ENCODE measurements at regions not wholly inside any gene's neighbourhood (a gene's known extent, or its start where the extent isn't known, plus 50 kb on each side); places are given as distances from the start of the nearest gene placed in this dataset.
"Not testable (repeated sequence)": the region's sequence is repeated elsewhere in the genome, so short reads cannot be mapped to it uniquely, and the experiment has no call there.

GRCh38 chr12:107369679-107370078 lies 276.3 kb upstream of the CRY1 start:
- no peak for DNase-seq

- DNase-seq: no peak
Measured at GRCh38 chr12:107372229-107372658, 278.9 kb upstream of the CRY1 start.

DNA sequence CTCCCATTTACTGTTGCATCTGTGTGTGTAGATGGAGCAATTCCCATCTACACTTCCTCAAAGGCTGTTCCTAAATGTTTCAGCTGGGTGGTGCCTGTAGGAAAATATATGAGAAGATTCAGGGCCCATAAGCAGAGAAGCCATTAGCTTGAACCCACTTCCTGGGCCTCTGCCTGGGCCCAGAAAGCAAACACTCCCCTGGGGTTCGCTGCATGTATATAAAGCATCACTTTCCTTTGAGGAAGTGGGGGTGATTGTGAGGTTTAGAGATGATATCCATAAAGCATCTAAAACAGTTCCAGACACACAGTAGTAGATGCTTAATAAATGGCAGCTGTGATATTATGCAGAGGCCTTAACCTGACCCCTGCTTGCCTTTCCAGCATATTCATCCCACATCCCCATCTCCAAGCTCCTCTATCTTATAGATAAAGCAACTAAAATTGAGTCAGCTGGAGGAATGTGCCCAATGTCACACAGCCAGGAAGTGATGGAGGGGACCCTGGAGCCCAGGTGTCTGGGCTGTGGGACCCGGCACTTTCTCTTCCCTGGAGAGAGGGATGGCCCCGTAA lies 280.0 kb upstream of the CRY1 start:
- no peak for DNase-seq

GRCh38 chr12:107374161-107374840 lies 281.0 kb upstream of the CRY1 start:
- DNase-seq: peak; percentile 16

GRCh38 chr12:107375231-107375630 lies 281.9 kb upstream of the CRY1 start:
- DNase-seq: no peak

DNA sequence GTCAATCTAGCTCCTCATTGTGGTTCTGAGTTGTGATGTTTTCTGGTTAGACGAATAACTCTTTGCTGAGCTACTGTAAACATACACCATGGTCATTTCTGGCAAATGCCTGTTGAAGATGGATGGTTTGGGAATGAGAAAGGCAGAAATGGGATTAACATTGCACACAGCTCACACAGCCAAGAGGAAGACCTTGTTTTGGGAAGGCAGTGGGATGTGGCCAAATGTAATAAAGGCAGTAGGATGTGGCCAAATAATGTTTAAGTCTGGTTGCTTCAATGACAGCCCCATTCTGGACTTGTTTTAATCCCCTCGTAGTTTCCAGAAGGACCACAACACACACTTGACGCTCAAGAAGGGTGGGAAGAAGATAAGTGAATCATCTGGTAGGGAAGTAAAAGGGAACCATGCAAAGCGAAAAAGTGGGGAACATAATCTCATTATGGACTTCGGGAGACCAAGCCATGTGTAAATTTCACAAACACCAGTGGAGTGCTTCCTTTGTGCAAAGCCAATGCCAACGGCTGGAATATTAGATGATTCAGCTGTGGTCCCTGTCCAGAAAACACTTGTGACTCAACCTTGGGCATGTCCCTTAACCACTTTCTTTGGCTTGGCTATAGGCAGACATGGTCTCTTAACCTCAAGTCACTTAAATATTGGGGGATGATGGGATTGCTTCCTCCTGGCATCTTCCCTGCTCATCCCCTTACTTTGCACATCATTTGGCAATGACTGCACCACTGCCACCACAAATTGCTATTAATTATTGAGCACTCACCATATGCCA lies 284.4 kb upstream of the CRY1 start:
- DNase-seq: no peak

GRCh38 chr12:107378609-107379008 lies 285.3 kb upstream of the CRY1 start:
- DNase-seq: no peak

GRCh38 chr12:107379142-107379851 lies 285.9 kb upstream of the CRY1 start:
- not testable (repeated sequence) for DNase-seq

GRCh38 chr12:107379852-107380567 lies 286.7 kb upstream of the CRY1 start:
- peak; percentile 20 for DNase-seq

DNA sequence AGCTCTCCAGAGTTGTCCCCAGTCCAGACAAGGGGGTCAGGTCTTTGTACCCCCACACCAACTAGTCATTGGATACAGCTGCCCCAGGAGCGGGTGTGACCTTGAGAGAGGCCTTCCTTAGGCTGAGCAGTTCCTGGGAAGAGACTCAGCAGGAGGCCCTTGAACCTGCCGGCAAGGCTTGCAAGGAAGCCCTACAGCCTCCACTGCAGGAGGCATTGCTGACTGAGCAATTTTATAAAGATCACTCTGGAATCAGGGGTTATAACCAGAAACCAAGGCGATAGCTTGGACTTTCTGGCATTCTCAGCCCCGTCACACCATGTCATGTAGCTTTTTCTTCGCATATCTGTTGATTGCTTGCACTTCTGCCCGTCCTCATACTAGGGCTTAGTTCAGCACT lies 291.3 kb upstream of the CRY1 start:
- DNase-seq: no peak

DNA sequence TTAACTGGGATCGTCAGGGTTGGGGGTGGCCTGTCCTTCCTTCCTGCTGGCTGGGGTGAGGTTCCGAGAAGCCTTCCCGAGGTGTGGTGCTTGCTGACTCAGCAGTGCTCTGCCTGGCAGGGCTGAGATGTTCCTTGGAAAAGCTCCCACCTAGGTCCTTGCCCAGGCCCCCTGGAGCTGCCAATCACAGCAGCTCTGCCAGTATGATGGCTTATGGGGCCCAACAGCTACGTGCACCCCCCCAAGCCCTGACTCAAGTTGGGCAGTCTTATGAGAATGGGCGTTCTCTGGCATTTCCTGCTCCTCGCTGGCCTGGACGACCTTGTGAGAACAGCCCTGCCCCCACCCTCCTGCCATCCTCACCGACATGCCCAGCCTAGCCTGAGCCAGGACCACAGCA lies 292.2 kb upstream of the CRY1 start:
- DNase-seq: no peak

DNA sequence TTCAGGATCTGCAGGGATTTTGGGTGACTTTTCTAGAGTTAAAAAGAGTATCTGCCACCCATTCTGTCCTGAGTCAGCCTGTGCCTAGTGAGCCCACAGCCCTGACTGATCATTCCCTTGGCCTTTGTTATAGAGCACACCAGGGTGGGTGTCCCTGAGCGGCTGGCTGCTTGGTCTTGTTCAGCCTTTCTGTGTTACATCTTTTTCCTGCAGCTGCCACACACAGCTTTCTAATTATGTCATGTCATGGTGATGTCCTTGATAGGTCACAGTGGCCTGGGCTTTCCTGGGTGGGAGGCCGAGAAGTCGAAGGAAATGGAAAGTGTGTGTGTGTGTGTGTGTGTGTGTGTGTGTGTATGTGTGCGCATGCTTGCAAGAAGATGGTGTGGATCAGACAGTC lies 293.2 kb upstream of the CRY1 start:
- DNase-seq: no peak

DNA sequence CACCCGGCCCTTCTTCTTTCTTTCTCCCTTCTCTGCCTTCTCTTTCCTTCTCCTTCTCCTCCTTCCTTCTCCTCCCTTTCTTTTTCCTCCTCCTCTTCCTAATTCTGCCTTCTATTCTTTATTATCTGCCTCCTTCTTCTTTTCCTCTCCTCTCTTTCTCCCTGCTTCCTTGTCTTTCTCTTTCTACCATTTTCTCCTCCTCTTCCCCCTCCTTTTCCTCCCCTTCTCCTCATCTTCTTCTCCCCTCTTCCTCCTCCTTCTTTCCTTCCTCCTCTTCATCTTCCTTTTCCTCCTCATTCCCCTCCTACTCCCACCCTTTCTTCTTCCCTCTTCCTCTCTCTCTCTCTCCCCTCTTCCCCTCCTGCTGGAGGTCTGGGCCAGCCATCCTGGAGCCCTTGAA lies 294.9 kb upstream of the CRY1 start:
- no peak for DNase-seq

- DNase-seq: no peak
Measured at GRCh38 chr12:107390414-107390813, 295.2 kb upstream of the PWP1 start.

DNA sequence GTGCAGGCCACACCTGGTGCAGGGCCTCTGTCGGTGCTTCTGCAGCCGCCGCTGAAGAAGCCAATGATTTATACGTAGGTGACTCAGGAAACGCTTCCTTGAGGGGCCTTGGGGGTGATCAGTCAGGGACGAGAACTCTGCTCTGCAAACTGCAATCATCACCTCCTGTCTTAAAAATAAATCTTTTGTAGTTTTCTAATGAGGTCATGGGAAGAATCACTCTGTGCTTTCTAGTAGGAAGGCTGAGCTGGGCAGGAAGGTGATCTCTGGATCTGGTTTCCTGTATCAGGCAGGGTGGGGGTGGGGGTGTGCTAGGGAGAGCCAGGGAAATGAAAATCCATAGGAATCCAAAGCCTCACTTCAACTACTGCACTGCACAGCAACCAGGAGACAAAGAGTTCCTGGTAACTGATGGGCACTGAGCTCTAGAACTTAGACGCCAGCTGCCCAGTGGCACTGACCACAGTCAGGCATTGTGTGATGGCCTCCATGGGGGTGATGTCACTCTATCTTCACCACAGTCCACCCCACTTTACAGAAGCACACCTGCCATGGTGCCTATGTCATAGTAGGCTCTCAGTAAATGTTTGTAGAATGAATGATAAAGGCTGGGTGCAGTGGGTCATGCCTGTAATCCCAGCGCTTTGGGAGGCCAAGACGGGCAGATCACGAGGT lies 292.4 kb upstream of the PWP1 start:
- no peak for DNase-seq

DNA sequence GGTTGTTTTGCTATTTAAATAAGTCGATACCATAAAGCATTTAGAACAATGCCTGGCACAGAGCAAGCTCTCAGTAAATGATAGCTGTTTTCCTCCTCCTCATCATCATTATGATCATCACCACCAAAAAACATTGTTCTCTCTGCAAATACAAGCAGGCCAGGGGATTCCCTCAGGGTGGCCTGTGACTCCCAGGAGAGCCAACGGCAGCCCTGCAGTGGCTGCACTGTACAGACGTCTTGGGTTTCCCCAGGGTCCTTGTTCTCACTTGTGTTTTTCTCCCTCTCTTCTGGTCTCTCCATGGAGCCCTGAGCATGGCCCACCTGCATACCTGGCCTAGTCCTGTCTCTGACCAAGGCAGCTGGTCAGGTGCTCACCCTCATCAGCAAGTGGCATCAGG lies 290.9 kb upstream of the PWP1 start:
- no peak for DNase-seq

- no peak for DNase-seq
Measured at GRCh38 chr12:107395817-107396216, 289.8 kb upstream of the PWP1 start.

GRCh38 chr12:107396991-107397390 lies 288.6 kb upstream of the PWP1 start:
- DNase-seq: no peak

DNA sequence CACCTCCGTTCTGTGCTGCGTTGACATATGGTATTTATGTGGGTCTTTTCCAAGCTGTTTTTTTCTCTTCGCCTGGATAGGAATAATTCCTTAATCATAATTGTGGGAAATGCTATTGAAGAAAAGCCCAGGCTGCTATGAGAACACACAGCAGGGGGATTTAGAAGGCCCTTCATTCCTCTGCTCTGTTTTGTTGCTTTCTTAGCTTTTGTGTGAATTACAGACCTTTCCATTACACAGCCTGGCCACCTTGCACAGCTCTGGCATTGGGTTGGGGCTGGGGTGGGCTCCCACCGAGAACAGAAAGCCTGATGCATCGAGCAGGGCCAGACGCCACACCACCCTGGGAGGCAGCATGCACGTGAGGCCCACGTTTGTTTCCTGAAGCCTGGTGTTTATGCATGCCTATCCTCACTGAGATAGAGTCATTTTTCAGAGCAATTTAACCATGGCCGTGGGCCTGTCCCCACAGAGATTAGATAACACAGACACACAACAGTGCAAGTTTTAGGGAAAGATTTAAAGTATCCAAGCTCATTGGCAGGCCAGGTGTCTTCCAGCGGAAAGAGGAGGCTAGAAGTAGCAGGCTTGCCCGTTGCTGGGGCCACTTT lies 287.6 kb upstream of the PWP1 start:
- no peak for DNase-seq

DNA sequence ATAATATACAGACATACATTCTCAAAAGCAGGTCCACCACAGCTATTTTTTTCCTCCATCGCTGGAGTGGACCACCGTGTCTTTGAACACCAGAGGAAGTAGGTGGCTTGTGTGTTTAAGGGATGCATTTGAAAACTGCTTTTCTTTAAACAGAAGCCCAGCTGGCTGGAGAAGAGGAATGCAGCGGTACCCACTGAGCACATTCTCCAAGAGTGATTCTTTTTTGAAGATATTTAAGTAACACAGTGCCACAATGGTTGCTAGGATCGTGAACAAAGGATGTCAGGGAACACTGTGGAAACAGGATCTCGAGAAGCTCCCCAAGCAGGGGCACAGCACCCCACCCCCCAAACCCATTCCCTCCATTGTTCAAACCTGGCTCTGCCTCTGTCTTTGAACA lies 286.6 kb upstream of the PWP1 start:
- DNase-seq: no peak
